ENCODE measurements at regions not wholly inside any gene's neighbourhood (a gene's known extent, or its start where the extent isn't known, plus 50 kb on each side); places are given as distances from the start of the nearest gene placed in this dataset.

GRCh38 chr3:152557302-152557999 is 277.5 kb upstream of the P2RY1 start:
- Histone ChIP-seq H3K27me3 (ENCODE audit: insufficient read depth, low read length) (no peaks in the 10 kb centered on the region), H3K4me2 (ENCODE audit: insufficient read depth, low read length) (no peak overlapping the region), H2AFZ (ENCODE audit: low read length) (no peak overlapping the region), H3K27ac (ENCODE audit: low read depth, low read length) (no peak overlapping the region), H4K20me1 (ENCODE audit: insufficient read depth, low read length) (no peaks in the 10 kb centered on the region), H3K9me3 (ENCODE audit: low read depth, low read length) (peaks cover 2% of the 10 kb centered on the region), H3K4me1 (ENCODE audit: insufficient read depth, low read length) (peaks cover 7% of the 10 kb centered on the region), H3K4me3 (ENCODE audit: insufficient read depth, low read length) (no peak overlapping the region), H3K36me3 (ENCODE audit: insufficient read depth, low read length) (no peaks in the 10 kb centered on the region), H3K79me2 (ENCODE audit: insufficient read depth, low read length) (no peaks in the 10 kb centered on the region)
- TF ChIP-seq, protein P1, sequence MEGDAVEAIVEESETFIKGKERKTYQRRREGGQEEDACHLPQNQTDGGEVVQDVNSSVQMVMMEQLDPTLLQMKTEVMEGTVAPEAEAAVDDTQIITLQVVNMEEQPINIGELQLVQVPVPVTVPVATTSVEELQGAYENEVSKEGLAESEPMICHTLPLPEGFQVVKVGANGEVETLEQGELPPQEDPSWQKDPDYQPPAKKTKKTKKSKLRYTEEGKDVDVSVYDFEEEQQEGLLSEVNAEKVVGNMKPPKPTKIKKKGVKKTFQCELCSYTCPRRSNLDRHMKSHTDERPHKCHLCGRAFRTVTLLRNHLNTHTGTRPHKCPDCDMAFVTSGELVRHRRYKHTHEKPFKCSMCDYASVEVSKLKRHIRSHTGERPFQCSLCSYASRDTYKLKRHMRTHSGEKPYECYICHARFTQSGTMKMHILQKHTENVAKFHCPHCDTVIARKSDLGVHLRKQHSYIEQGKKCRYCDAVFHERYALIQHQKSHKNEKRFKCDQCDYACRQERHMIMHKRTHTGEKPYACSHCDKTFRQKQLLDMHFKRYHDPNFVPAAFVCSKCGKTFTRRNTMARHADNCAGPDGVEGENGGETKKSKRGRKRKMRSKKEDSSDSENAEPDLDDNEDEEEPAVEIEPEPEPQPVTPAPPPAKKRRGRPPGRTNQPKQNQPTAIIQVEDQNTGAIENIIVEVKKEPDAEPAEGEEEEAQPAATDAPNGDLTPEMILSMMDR (IDR thresholded peaks at IDR 0.05; ENCODE audit: extremely low read depth, low read depth, low read length) = no peak
- DNase-seq (ENCODE audit: insufficient read length, low spot score, missing footprints) = no peak

GRCh38 chr3:152558386-152558785 is 276.5 kb upstream of the P2RY1 start:
- Histone ChIP-seq H3K36me3 (ENCODE audit: insufficient read depth, low read length) (no peaks in the 10 kb centered on the region), H3K27ac (ENCODE audit: low read depth, low read length) (no peak overlapping the region), H4K20me1 (ENCODE audit: insufficient read depth, low read length) (no peaks in the 10 kb centered on the region), H3K4me3 (ENCODE audit: insufficient read depth, low read length) (no peak overlapping the region), H3K9me3 (ENCODE audit: low read depth, low read length) (peaks cover 2% of the 10 kb centered on the region), H3K4me2 (ENCODE audit: insufficient read depth, low read length) (no peak overlapping the region), H2AFZ (ENCODE audit: low read length) (no peak overlapping the region), H3K79me2 (ENCODE audit: insufficient read depth, low read length) (no peaks in the 10 kb centered on the region), H3K4me1 (ENCODE audit: insufficient read depth, low read length) (peaks cover 7% of the 10 kb centered on the region), H3K27me3 (ENCODE audit: insufficient read depth, low read length) (no peaks in the 10 kb centered on the region)
- DNase-seq (ENCODE audit: insufficient read length, low spot score, missing footprints) = no peak
- TF ChIP-seq, protein P1 (IDR thresholded peaks at IDR 0.05; ENCODE audit: extremely low read depth, low read depth, low read length) = no peak

GRCh38 chr3:152559246-152559645 is 275.7 kb upstream of the P2RY1 start:
- TF ChIP-seq, protein P1 (IDR thresholded peaks at IDR 0.05; ENCODE audit: extremely low read depth, low read depth, low read length) = no peak
- H2AFZ ChIP-seq (ENCODE audit: low read length) = no peak overlapping the region
- no peak for DNase-seq (ENCODE audit: insufficient read length, low spot score, missing footprints)
- peaks cover 2% of the 10 kb centered on the region for H3K9me3 ChIP-seq (ENCODE audit: low read depth, low read length)
- no peaks in the 10 kb centered on the region for H3K27me3 ChIP-seq (ENCODE audit: insufficient read depth, low read length)
- no peaks in the 10 kb centered on the region for H3K36me3 ChIP-seq (ENCODE audit: insufficient read depth, low read length)
- no peak overlapping the region for H3K4me2 ChIP-seq (ENCODE audit: insufficient read depth, low read length)
- H3K27ac ChIP-seq (ENCODE audit: low read depth, low read length) = no peak overlapping the region
- H3K79me2 ChIP-seq (ENCODE audit: insufficient read depth, low read length) = no peaks in the 10 kb centered on the region
- H3K4me1 ChIP-seq (ENCODE audit: insufficient read depth, low read length) = peaks cover 7% of the 10 kb centered on the region
- H3K4me3 ChIP-seq (ENCODE audit: insufficient read depth, low read length) = no peak overlapping the region
- no peaks in the 10 kb centered on the region for H4K20me1 ChIP-seq (ENCODE audit: insufficient read depth, low read length)

DNA sequence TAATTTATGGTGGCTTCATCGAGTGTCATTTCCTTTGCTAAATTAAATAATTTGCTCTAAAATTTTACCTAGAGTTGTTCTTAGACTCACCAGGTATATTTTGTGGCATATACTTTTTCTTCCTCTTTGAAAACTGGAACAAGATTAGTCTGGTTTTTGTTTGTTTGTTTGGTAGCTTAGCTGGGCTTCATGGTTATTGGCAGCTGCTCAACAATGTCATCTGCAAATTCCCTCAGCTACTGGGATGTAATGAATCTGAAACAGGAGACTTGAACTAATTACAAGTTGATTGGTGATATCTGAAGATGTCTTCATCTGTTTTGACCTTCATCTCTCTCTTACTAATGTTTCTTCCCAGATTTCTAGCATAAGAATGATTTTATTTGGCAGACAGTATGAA is 270.5 kb upstream of the P2RY1 start:
- TF ChIP-seq, protein P1 (IDR thresholded peaks at IDR 0.05; ENCODE audit: extremely low read depth, low read depth, low read length) = no peak
- H3K36me3 ChIP-seq (ENCODE audit: insufficient read depth, low read length) = no peaks in the 10 kb centered on the region
- H3K4me1 ChIP-seq (ENCODE audit: insufficient read depth, low read length) = no peaks in the 10 kb centered on the region
- no peak overlapping the region for H3K27ac ChIP-seq (ENCODE audit: low read depth, low read length)
- H3K4me2 ChIP-seq (ENCODE audit: insufficient read depth, low read length) = no peak overlapping the region
- H3K27me3 ChIP-seq (ENCODE audit: insufficient read depth, low read length) = no peaks in the 10 kb centered on the region
- H3K9me3 ChIP-seq (ENCODE audit: low read depth, low read length) = no peaks in the 10 kb centered on the region
- H3K4me3 ChIP-seq (ENCODE audit: insufficient read depth, low read length) = no peak overlapping the region
- no peaks in the 10 kb centered on the region for H4K20me1 ChIP-seq (ENCODE audit: insufficient read depth, low read length)
- DNase-seq (ENCODE audit: insufficient read length, low spot score, missing footprints) = no peak
- no peaks in the 10 kb centered on the region for H3K79me2 ChIP-seq (ENCODE audit: insufficient read depth, low read length)
- no peak overlapping the region for H2AFZ ChIP-seq (ENCODE audit: low read length)

All from osteoblast (primary cell).